HG03108 (cell line): ENCODE measurements at regions not wholly inside any gene's neighbourhood (a gene's known extent, or its start where the extent isn't known, plus 50 kb on each side); places are given as distances from the start of the nearest gene placed in this dataset.
"Not testable (repeated sequence)": the region's sequence is repeated elsewhere in the genome, so short reads cannot be mapped to it uniquely, and the experiment has no call there.

Source experiments
- ATAC-seq: cut with Tn5 transposase; IDR thresholded peaks from one replicate; pipeline ENCODE4 v1.9.1; 2021; ENCODE audit warnings: moderate library complexity; ENCODE audit not compliant: unreplicated experiment

DNA sequence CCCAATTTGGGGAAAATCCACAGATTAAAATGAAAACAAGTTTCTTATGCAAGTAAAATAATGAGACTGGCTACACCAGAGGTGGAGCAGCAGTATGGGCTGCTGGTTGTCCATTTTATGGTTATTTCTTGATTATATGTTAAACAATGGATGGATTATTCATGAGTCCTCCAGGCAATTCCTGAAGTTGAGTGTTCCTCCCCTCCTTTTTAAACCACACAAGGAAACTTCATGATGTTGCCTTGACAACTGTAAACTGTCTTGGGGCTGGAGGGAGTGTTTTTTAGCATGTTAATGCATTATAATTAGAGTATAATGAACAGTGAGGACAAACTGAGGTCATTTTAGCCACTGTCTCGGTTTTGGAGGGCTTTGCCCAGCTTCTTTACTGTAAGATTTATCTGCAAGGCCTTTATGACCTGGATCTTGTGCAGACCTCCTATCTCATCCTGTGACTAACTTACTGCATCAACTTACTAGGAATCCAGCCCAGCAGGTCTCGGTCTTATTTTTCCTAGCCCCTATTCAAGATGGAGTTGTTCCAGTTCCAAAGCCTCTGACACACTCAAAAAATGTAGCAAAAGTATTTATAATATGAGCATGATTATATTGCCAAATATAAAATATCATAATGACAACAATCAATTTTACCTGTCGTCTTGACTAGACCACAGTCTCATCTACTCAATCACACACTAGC is 534.0 kb downstream of the TMEM121 start:
- ATAC-seq, result no peak

DNA sequence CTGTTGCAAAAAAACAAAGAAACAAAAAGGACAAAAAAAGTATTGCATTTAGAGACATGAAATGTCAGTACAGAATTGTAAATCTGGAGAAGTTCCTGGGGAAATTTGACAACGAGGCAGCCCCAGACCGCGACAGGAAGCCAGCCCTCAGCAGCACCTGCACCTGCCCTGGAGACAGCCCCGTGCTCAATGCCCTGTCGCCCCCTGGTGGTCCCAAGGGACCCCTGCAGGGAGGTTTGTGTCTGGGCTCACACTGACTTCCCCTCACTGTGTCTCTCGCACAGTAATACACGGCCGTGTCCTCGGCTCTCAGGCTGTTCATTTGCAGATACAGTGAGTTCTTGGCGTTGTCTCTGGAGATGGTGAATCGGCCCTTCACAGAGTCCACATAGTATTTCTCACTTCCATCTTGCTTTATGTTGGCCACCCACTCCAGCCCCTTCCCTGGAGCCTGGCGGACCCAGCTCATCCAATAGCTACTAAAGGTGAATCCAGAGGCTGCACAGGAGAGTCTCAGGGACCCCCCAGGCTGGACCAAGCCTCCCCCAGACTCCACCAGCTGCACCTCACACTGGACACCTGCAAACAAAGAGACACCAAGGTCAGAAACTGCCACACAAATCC is 535.6 kb downstream of the TMEM121 start:
- not testable (repeated sequence) for ATAC-seq

DNA sequence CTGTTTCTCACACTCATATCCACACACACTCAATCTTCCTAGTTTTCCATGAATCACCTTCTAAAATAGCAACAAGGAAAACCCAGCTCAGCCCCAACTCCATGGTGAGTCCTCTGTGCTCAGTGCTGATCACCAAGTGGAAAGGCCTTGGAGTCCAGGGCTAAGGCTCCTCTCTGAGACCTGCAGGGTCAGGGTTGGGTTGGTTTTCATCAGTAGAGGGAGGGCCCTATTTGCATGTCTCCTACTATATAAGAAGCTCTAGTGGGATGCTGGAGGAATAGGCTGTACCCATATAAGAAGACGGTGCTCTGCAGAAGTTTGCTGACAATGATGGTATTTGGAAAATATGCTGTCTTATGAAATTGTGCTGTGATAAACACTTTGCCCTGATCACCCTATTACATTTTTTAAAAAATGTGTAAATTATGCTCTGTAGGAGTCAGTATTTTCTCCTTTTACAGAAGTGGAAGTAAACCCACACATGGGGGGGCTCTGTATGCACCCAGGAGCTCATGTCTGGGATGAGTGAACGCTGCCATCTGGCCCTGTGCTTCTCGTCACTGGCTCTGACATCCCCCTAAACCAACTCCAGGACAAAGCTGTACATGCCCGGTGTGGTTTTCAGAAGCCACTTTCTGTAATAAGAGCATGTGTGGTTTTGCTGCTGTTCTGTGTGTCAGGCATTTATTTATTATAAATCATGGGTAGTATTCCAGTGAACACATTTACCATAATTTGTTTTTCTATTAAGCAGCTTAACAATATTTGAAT is 536.3 kb downstream of the TMEM121 start:
- no peak for ATAC-seq

DNA sequence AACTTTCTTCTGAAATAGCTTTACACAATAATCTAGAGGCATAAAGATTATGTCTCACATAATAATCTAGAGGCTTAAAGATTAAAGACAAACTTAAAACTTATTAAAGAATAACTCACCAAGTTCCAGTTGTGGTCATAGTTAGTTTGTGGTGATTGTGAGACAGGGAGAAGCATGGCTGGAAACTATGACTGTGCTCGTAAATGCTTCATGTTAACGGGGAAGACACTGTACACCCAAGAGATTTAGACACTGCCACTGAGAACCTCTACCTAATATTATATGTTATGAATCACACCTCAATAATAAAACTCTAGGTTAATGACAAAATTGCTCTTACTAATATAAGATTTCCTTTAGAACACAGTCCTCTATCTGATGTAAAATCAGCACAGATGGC is 541.6 kb downstream of the TMEM121 start:
- no peak for ATAC-seq

DNA sequence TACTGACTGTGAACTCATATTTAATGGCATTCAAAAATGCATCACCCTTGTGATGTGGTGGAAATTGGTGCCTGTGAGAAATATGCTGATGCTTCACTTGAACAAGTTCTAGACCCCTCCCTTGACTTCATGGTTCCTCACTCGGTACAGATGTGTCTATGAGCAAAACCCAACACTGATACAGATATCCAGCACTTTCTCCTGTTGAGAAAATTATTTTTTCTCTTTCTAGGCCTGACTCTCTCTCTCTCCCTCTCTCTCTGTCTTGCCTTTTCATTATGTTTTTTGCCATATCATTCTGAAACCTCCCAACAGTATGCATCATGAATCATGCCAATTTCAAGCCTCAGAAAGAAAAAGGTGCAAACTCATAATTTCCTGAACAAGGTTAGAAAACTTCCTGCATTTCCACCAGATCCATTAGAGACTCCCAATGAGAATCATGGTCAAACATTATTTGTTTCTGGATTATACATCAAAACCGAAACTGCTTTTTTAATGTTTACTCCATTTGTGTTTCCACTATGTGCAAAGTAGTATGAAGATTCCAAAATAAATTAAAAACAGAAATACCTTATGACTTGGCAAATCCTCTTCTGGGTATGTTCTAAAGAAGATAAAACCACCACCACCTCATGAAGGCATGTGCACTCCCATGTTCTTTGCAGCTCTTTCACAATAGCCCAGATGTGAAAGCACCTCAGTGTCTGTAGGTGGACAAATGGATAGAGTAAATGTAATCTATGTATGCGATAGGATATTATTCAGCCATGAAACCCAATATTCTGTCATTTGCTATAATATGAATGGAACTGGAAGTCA is 543.6 kb downstream of the TMEM121 start:
- ATAC-seq, result no peak

DNA sequence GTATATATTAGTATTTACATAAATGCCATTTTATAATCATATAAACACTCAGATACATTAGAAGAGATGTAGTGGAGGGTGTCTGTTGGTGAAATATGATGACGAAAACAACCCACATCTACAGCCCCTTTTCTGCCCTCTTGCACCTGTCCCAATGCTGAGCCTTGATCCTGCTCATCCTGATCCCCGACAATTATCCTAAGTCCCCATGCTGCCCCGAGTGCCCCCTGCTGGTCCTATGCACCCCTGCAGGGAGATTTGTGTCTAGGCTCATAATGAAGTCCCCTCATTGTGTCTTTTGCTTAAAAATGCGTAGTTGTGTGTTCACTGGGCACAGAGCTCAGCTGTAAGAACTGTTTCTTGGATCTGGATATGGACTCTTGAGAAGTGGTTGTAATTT is 554.5 kb downstream of the TMEM121 start:
- no peak for ATAC-seq

DNA sequence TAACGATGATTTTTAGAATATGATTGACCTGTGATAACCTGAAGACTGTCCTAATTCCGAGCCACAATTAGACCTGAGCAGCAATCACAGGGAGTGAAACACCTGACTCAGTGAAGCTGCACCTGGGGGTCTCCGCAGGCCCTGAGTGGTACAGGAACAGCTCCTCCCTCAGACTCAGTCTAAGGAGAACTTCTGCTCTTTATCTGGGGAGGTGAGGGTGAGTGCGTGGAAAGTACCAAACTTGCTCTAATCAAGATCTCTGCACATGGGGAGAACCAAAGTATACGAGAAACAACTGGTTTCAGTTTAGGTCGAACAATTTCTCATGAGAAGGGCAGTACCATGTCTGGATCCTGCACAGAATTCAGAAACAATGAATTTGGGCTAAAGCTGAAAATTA is 555.3 kb downstream of the TMEM121 start:
- not testable (repeated sequence) for ATAC-seq

DNA sequence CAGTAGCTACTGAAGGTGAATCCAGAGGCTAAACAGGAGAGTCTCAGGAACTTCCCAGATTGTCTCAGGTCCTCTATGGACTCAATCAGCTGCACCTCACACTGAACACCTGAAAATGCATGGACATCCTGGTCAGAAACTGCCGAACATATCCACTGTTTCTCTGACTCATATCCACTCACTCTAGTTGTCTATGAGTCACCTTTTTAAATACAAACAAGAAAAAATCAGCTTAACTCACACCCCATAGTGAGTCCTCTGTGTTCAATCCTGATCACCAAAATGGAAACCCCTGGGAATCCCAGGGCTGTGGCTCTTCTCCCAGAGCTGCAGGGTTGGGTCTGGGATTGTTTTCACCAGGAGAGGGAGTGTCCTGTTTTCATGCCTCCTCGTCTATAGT is 556.7 kb downstream of the TMEM121 start:
- ATAC-seq, result no peak

DNA sequence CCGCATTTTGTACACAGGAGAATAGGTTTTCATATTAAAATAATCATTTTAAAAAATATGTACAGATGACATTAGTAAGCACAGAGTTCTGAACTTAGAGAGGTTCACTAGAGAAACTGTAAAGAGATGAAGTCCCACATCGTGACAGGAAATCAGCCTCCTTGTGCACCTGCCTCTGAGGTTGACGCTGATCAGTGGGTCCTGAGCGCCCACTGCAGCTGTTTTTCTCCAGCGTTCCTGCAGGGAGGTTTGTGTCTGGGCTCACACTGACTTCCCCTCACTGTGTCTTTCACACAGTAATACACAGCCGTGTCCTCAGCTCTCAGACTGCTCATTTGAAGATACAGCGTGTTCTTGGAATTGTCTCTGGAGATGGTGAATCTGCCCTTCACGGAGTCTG is 561.5 kb downstream of the TMEM121 start:
- ATAC-seq, result no peak

DNA sequence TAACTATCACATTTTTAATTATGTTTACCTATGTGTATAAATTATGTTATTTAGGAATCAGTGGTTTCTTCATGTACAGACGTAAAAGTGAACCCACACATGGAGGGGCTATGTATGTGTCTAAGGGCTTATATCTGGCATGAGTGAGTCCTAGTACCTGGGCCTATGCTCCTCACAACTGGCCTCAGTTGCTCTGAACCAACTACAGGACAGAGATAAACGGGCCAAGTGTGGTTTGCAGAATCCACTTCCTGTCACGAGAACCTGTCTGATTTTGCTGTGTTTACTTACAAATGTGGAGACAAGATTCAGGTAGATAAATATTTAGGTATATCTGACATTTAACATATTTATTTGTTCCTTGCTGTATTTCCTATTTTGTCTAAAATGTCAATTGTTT is 562.5 kb downstream of the TMEM121 start:
- ATAC-seq, result not testable (repeated sequence)

DNA sequence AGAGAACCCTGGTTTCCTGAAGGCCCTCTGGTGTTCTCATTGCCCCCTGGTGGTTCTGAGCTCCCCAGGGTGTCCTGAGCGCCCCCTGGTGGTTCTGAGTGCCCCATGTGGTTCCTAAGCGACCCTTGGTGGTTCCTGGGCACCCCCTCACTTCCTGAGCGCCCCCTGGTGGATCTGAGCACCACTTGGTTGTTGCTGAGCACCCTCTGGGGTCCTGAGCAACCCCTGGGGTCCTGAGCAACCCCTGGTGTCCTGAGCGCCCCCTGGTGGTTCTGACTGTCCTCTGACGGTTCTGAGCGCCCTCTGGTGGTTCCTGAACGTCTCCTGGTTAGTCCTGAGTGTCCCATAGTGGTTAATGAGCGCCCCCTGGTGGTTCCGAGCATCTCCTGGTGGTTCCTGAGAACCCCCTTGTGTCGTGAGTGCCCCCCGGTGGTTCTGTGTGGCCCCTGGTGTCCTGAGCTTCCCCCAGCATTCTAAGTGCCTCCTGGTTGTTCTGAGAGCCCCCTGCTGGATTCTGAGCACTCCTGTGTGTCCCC is 568.3 kb downstream of the TMEM121 start:
- no peak for ATAC-seq

DNA sequence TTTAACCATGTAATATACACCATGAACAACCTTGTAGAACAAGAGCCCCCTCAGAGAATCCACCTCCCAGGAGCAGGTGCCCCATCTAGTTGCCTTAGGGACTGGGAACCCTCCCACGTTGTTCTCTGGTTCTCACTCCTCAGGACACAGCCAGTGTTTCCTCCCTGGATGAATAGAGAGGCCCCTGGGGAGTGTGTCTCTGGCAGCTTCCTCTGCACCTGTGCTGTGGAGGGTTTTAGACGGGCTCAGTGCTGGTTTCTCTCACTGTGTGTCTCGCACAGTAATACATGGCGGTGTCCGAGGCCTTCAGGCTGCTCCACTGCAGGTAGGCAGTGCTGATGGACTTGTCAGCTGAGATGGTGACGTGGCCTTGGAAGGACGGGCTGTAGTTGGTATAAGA is 581.3 kb downstream of the TMEM121 start:
- no peak for ATAC-seq

DNA sequence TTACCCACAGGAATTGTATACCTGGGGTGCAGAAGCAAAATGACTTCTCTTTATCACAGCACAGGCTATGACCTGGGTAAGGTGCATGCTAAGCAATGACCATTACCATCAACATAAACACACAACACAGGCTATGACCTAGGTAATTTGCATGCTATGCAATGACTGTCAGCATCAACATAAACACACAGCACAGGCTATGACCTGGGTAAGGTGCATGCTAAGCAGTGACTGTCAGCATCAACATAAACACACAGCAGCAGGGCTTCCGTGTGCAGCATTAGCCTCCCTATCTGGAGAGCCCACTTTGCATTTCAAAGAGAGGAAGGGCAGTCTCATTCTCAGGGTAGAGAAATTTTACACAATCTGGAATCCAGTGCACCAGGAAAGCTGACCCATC is 583.0 kb downstream of the TMEM121 start:
- ATAC-seq, result no peak

DNA sequence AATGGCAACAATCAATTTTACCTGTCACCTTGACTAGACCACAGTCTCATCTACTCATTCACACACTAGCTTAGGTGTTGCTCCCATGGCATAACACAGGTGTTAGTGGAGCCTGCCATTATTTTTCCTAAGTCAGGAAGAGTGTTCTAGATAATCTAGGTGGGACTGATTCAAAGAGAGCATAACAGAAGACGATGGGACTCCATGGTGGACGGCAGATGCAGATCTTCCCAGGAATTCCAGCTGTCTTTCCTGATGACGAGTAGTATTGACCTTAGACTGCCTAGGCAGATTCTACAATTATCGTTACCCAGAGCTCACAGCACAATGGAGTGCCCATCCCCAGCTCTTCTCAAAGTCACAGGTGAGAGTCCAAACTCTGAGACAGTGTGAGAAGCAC is 589.0 kb downstream of the TMEM121 start:
- ATAC-seq, result no peak

DNA sequence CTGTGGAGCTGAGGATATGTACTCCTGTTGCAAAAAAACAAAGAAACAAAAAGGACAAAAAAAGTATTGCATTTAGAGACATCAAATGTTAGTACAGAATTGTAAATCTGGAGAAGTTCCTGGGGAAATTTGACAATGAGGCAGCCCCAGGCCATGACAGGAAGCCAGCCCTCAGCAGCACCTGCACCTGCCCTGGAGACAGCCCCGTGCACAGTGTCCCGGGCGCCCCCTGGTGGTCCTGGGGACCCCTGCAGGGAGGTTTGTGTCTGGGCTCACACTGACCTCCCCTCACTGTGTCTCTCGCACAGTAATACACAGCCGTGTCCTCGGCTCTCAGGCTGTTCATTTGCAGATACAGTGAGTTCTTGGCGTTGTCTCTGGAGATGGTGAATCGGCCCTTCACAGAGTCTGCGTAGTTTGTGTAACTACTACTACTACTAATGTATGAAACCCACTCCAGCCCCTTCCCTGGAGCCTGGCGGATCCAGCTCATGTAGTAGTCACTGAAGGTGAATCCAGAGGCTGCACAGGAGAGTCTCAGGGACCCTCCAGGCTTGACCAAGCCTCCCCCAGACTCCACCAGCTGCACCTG is 590.1 kb downstream of the TMEM121 start:
- not testable (repeated sequence) for ATAC-seq

DNA sequence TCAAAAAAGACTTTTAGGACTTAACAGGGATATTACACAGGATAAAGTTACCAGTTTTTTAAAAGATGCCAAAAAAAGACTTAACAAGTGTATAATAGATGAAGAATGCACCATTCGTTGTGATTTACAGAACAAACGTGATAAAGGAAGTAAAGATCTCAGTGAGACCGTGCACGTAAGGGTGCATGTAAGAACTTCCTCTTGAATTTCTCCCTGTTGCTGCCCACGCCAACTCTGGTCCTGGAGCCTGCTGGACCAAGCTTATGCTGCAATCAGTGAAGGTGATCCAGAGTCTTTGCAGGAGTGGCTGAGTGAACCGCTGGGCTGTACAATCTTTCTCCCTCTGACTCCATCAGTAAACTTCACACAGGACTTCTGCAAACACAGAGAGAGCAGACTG is 593.7 kb downstream of the TMEM121 start:
- ATAC-seq, result no peak

DNA sequence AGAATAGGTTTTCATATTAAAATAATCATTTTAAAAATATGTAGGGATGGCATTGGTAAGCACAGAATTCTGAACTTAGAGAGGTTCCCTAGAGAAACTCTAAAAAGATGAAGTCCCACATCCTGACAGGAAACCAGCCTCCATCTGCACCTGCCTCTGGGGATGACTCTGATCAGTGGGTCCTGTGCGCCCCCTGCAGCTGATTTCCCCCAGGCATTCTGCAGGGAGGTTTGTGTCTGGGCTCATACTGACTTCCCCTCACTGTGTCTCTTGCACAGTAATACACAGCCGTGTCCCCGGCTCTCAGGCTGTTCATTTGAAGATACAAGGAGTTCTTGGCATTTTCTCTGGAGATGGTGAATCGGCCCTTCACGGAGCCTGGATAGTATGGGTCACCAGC is 602.9 kb downstream of the TMEM121 start:
- ATAC-seq, result no peak

DNA sequence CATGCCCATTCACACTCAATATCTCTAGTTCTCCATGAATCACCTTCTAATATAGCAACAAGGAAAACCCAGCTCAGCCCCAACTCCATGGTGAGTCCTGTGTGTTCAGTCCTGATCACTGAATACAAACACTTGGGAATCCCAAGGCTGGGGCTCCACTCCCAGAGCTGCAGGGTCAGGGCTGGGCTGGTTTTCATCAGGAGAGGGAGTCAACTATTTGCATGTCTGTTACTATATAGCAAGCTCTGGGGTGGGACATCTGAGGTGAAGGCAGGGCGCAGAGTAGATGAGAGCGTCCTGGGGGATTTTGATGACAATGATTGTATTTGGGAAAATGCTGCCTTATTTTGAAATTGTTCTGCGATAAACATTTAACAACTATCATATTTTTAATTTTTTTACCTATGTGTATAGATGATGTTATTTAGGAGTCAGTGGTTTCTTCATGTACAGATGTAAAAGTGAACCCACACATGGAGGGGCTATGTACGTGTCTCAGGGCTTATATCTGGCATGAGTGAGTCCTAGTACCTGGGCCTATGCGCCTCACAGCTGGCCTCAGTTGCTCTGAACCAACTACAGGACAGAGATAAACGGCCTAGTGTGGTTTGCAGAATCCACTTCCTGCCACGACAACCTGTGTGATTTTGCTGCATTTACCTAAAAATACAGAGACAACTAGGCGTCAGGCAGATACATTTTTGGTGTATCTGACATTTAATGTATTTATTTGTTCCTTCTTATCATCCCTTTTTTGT is 603.7 kb downstream of the TMEM121 start:
- not testable (repeated sequence) for ATAC-seq

DNA sequence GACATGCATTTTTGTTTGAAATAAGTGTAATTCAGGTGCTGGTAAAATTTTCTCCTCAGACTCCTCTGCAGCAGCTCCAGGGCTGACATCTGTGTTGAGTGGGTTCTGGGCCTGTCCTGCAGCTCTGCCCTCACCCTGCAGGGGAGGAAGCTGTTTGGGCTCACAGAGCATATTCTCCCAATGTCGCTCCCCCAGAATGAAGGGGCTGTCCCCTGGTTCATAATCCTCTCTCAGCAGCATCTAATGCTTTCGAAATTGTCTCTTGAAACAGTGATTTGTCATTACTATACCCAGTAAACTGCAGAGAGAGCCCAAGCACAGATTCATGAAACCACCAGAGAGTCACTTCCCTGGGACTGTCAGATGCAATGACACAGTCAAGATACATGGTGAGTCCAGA is 606.7 kb downstream of the TMEM121 start:
- ATAC-seq, result not testable (repeated sequence)

DNA sequence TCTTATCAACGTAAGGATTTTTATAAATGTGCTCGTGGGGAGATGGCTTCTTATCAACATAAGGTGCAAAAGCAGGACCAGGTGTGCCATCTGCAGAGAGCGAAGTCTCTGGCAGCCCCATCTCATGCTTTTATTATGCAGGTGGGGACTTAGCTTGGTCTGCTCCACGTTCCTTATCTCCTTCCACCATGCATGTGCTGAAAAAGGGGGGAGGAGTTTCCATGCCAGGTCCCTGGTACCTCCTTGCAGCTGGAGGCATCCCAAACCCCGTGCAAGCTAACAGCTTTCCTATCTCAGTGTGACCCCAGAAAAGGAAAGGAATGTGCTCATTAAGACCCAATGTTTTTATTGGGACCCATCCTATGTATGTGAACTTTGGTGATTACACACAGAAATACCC is 608.5 kb downstream of the TMEM121 start:
- ATAC-seq, result no peak
